Fibroblast of the aortic adventitia (primary cell): ENCODE measurements at regions not wholly inside any gene's neighbourhood (a gene's known extent, or its start where the extent isn't known, plus 50 kb on each side); places are given as distances from the start of the nearest gene placed in this dataset.

Experiments used
- DNase-seq: peaks from one replicate; pipeline ENCODE4 v3.0.0-alpha.2; 2010; ENCODE audit warnings: low read depth
- H3K4me3 ChIP-seq: 2 replicates; pipeline ENCODE4 v1.5.1; 2011; ENCODE audit warnings: low read depth, mild to moderate bottlenecking, control low read depth, low read length, moderate library complexity
- TF ChIP-seq, protein P1 (sequence below): IDR thresholded peaks from 2 replicates; pipeline ENCODE4 v1.5.1; 2011; ENCODE audit warnings: mild to moderate bottlenecking, low read length, control low read depth, inconsistent platforms; ENCODE audit not compliant: insufficient read depth

DNA sequence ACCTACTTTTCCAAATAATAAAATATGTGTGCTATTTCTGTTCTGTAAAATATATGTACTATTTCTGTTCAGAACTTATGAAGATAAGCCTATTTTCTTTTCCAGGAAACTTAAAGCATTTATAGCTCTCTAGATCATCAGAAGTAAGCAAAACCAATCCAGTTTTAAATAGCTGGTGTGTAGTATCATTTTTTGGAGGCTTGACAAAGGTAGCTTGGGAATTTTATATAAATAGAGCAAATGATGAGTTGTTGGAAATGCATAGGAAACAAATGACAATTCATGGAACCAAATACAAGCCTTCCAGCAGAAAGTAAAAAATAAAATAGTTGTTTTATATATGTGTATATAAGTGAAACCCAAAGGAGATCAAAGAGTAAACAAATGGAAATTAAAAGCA, 1038.1 kb upstream of the ARRDC3 start:
- TF ChIP-seq, protein P1, sequence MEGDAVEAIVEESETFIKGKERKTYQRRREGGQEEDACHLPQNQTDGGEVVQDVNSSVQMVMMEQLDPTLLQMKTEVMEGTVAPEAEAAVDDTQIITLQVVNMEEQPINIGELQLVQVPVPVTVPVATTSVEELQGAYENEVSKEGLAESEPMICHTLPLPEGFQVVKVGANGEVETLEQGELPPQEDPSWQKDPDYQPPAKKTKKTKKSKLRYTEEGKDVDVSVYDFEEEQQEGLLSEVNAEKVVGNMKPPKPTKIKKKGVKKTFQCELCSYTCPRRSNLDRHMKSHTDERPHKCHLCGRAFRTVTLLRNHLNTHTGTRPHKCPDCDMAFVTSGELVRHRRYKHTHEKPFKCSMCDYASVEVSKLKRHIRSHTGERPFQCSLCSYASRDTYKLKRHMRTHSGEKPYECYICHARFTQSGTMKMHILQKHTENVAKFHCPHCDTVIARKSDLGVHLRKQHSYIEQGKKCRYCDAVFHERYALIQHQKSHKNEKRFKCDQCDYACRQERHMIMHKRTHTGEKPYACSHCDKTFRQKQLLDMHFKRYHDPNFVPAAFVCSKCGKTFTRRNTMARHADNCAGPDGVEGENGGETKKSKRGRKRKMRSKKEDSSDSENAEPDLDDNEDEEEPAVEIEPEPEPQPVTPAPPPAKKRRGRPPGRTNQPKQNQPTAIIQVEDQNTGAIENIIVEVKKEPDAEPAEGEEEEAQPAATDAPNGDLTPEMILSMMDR = no peak
- no peak for DNase-seq
- H3K4me3 ChIP-seq = no peak overlapping the region

DNA sequence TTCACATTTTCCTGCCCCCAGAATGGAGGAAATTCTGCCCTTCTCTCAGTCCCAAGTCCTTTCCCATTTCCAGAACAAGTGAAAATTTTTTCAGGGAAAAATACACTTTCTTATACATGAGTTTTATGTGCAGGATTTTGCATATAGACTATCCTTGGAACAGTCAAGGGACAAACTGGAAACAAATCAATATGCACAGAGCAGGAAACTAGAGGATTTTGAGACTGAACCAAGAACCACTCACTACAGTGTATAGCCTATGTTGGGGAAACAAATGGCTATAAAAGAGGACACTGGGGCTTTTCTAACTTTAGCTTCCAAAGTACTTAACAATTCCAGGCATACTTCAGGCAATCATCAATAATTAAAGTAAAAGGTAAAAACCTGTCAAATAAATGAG, 1036.1 kb upstream of the ARRDC3 start:
- no peak for DNase-seq
- no peak overlapping the region for H3K4me3 ChIP-seq
- TF ChIP-seq, protein P1 = no peak

DNA sequence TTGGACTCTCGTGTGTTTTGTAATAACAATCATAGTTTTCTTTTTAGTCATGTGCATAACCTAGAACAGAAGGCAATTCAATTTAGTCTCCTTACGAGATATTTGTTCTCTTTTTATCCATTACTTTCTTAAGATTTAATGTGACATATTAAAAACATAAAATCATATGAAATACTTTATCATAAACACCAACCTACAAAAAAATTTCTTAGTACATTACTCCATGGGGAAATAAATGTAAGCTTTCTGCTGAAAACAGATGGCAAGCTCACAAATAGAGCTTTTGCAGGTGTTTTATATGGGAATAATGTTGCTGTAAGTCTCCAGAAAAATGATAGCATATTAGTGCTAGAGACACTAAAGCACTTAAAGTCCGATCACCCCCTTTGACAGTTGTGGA, 1035.2 kb upstream of the ARRDC3 start:
- TF ChIP-seq, protein P1 = no peak
- no peak for DNase-seq
- no peak overlapping the region for H3K4me3 ChIP-seq

DNA sequence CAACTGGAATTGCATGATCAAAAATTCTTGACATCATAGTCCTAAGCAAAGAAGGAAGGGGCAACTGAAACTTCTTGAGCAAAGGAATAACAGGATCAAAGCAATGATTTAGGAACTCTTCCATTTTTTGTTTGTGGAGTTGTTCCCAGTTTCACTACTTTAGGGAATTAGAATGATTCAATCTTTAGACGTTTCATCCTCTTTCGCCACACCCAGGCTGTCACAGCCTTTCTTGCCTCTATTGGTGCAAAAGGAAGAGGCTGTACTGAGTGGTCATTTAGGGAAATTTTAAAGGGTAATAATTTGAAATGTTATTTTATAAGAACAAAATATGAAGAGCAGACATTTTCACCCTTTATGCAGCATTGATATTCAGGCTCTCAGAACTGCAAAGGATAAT, 1026.0 kb upstream of the ARRDC3 start:
- no peak overlapping the region for H3K4me3 ChIP-seq
- peak; percentile 45 for DNase-seq
- TF ChIP-seq, protein P1 = no peak

DNA sequence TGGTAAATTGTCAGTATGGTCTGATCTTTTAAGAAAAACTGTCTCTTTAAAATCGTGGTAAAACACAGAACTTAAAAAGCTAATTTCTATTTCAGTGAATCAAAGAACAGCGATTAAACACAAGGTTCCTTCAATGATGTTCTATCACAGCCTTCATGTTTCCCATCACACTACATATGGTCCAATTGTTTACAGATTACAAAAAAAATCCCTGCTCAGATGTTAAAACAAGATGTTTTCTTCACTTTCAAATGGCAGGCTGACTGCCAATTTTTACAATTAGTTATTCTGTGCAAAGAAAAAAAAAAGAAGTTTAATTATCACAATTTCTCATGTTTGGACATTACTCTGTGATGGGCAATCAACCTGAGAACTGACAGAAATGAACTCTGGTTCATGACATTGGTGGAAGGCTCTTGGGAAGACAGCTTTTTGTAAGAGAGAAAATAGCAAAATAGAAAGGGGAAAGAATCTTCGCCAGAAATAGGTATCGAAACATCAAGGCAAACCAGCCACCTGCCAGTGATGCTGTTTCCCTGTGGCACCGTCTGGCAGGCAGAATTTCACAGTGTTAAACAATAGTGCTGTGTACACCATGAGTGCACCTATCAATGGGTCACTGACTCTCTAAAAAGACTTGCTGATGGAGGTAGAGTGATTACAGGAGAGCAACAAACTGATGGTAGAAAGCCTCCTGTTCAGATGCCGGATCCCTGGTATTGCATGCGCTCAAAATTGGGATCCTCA, 1020.0 kb upstream of the ARRDC3 start:
- TF ChIP-seq, protein P1 = no peak
- DNase-seq = no peak
- no peak overlapping the region for H3K4me3 ChIP-seq

DNA sequence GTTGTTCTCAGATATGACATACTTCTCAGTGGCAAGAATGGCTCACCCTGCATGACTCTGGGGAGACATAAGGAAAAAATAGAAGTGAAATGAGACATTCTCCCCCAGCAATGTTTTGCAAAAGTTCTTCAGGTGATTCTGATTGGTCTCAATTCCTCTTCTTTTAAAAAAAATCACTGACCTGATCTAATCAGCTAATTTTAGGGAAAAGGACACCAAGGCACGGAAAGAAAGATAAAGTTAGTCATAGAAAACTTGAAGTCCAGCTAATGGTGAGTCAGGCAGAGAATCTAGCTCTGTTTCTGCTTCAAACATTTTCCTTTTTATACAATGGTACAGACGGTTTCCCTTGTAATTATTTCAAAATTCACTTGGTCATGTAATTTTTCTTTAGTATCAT, 1018.9 kb upstream of the ARRDC3 start:
- no peak overlapping the region for H3K4me3 ChIP-seq
- TF ChIP-seq, protein P1 = no peak
- peak; percentile 39 for DNase-seq

DNA sequence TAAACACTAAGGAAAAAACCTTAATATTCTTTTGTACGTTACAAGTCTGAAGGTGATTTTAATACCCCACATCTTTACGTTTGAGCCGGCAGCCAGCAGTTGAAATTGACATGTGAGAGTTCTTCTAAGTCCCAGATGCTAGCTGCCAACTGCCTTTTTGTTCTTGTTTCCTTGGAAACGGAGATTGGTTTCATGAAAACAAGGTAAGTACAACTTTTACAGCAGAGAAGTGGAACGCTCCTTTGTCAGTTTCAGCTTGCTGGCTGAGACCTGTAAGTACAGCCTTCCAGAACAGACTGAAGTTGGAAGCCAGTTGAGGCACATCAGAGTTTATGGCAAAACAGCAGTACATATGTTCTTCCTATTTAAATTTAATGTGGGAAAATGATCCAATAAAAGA, 1018.4 kb upstream of the ARRDC3 start:
- TF ChIP-seq, protein P1 = no peak
- peak; percentile 33 for DNase-seq

More for the DNA sequence above, 1018.4 kb upstream of the ARRDC3 start:
- no peak overlapping the region for H3K4me3 ChIP-seq
